ENCODE measurements at regions not wholly inside any gene's neighbourhood (a gene's known extent, or its start where the extent isn't known, plus 50 kb on each side); places are given as distances from the start of the nearest gene placed in this dataset.

GRCh38 chr5:13215370-13215769 lies 729.1 kb downstream of the DNAH5 start:
- no peak for TF ChIP-seq CTCF (IDR thresholded peaks at IDR 0.05; ENCODE audit: insufficient read depth, low read length)
- TF ChIP-seq REST (IDR thresholded peaks at IDR 0.05; ENCODE audit: insufficient replicate concordance, low read depth): no peak
- no peak for TF ChIP-seq POLR2AphosphoS5 (IDR thresholded peaks at IDR 0.05; ENCODE audit: low read depth)
- TF ChIP-seq GABPA (IDR thresholded peaks at IDR 0.05; ENCODE audit: low read depth): no peak
- TF ChIP-seq SPI1 (IDR thresholded peaks at IDR 0.05; ENCODE audit: borderline replicate concordance, low read depth): no peak
